ENCODE measurements at regions not wholly inside any gene's neighbourhood (a gene's known extent, or its start where the extent isn't known, plus 50 kb on each side); places are given as distances from the start of the nearest gene placed in this dataset.

- CTCF ChIA-PET: no interaction called here
- ATAC-seq: no peak
- RAD21 ChIA-PET (ENCODE audit: unreplicated experiment): no interaction called here
- SMC1A ChIA-PET (ENCODE audit: uncharacterized antibody, unreplicated experiment): no interaction called here
- Histone ChIP-seq H3K4me1 (ENCODE audit: control insufficient read depth, insufficient read depth, low read length) (no peaks in the 10 kb centered on the region), H3K4me3 (no peak overlapping the region), H3K79me2 (ENCODE audit: control insufficient read depth, insufficient read depth, low read length) (no peaks in the 10 kb centered on the region), H3K36me3 (ENCODE audit: control insufficient read depth in 2 of 2, insufficient read depth in 2 of 2, low read length in 1 of 2) (no peaks in the 10 kb centered on the region), H3K9ac (ENCODE audit: control insufficient read depth, insufficient read depth, low read length) (no peak overlapping the region), H2AFZ (ENCODE audit: control insufficient read depth, low read depth, low read length) (no peak overlapping the region), H3K27me3 (replicated peaks in 1 of 2; ENCODE audit: control insufficient read depth in 2 of 2, insufficient read depth in 2 of 2, low read length in 1 of 2) (peaks cover 0 to 2% of the 10 kb centered on the region in 2 experiments; a peak in 2 of 4 replicates), H3K27ac (ENCODE audit: control insufficient read depth, insufficient read depth) (no peak overlapping the region), H3K9me3 (replicated peaks; ENCODE audit: control insufficient read depth, insufficient read depth, low read length) (no peaks in the 10 kb centered on the region), H4K20me1 (ENCODE audit: control insufficient read depth, insufficient read depth) (no peaks in the 10 kb centered on the region), H3K4me2 (ENCODE audit: control insufficient read depth, insufficient read depth) (no peak overlapping the region)
- DNase-seq (ENCODE audit: low read depth, low spot score): no peak
- no peak for FAIRE-seq
- in situ Hi-C loops (cut with MboI): no loop called here
- TF ChIP-seq TCF7 (IDR thresholded peaks at IDR 0.05; ENCODE audit: borderline replicate concordance): no peak
- TF ChIP-seq BRCA1 (IDR thresholded peaks at IDR 0.05; ENCODE audit: low read depth, low read length): no peak
- no peak for TF ChIP-seq BCL3 (IDR thresholded peaks at IDR 0.05; ENCODE audit: borderline replicate concordance, insufficient read depth, low read depth, low read length, poor library complexity, severe bottlenecking)
- no peak for TF ChIP-seq ZZZ3 (IDR thresholded peaks at IDR 0.05; ENCODE audit: control insufficient read depth, insufficient read length, low read depth)
- no peak for TF ChIP-seq MXI1 (IDR thresholded peaks at IDR 0.05; ENCODE audit: low read depth, low read length)
- TF ChIP-seq RB1 (IDR thresholded peaks at IDR 0.05; ENCODE audit: borderline replicate concordance): no peak
- no peak for TF ChIP-seq ZBTB4 (CRISPR knock-in tag; IDR thresholded peaks at IDR 0.05)
- no peak for TF ChIP-seq CBX5 (IDR thresholded peaks at IDR 0.05; ENCODE audit: low read depth)
- TF ChIP-seq ZBED1 (IDR thresholded peaks at IDR 0.05; ENCODE audit: borderline replicate concordance): no peak
- intact Hi-C loops (cut with micrococcal nuclease; ENCODE audit: unreplicated experiment): no loop called here
- whole genome bisulfite sequencing (ENCODE audit: insufficient coverage, insufficient replicate concordance, low lambda C conversion rate, missing lambda C conversion rate): 31% methylated on average over 4 of the region's 4 CpGs
- no TSS peak for BruUV-seq (replicated peaks)
- POLR2A ChIA-PET: no interaction called here
These were observed 216.3 kb upstream of the PRNP start for GRCh38 chr20:4469910-4470309.

All from GM12878 (cell line).